PC-3 (cell line): ENCODE measurements at regions not wholly inside any gene's neighbourhood (a gene's known extent, or its start where the extent isn't known, plus 50 kb on each side); places are given as distances from the start of the nearest gene placed in this dataset.

Source experiments
- EZH2 ChIP-seq: fragments of 300-600 bp; sonication (generic); IDR thresholded peaks from one replicate; pipeline ENCODE4 v1.6.1; 2017; ENCODE audit warnings: antibody characterized with exemption, mild to moderate bottlenecking, low read length; ENCODE audit not compliant: unreplicated experiment
- EZH2phosphoT487 ChIP-seq: fragments of 300-600 bp; sonication (generic); IDR thresholded peaks from 2 replicates; pipeline ENCODE4 v1.6.1; 2018; ENCODE audit warnings: mild to moderate bottlenecking, antibody characterized with exemption, low read length, borderline replicate concordance
- TF ChIP-seq, protein P1 (sequence below): fragments of 300-600 bp; sonication (generic); conservative IDR thresholded peaks from 2 replicates; pipeline ENCODE4 v1.5.1; 2017; ENCODE audit warnings: antibody characterized with exemption, low read depth, mild to moderate bottlenecking, low read length

DNA sequence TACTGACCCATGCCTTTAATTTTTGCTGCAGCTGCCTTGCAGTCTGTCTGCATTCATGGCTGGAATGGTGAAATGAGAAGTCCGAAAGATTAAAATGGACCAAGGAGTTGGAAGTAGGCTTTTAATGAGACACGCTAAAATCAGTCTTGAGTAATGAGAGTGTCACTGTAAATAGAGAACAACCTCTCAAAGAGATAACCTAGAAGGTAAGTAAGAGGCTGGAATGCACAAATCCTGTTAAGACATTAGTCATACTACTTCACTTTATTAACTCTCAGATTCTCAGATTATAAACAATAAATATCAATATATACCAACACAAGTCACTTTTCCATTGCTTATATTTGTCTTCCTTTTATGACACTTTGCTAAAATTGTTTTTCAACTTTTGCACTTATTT lies 880.6 kb upstream of the C9orf72 start:
- TF ChIP-seq, protein P1, sequence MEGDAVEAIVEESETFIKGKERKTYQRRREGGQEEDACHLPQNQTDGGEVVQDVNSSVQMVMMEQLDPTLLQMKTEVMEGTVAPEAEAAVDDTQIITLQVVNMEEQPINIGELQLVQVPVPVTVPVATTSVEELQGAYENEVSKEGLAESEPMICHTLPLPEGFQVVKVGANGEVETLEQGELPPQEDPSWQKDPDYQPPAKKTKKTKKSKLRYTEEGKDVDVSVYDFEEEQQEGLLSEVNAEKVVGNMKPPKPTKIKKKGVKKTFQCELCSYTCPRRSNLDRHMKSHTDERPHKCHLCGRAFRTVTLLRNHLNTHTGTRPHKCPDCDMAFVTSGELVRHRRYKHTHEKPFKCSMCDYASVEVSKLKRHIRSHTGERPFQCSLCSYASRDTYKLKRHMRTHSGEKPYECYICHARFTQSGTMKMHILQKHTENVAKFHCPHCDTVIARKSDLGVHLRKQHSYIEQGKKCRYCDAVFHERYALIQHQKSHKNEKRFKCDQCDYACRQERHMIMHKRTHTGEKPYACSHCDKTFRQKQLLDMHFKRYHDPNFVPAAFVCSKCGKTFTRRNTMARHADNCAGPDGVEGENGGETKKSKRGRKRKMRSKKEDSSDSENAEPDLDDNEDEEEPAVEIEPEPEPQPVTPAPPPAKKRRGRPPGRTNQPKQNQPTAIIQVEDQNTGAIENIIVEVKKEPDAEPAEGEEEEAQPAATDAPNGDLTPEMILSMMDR: no peak
- TF ChIP-seq EZH2: no peak
- TF ChIP-seq EZH2phosphoT487: no peak
